HG03520 (cell line): ENCODE measurements at regions not wholly inside any gene's neighbourhood (a gene's known extent, or its start where the extent isn't known, plus 50 kb on each side); places are given as distances from the start of the nearest gene placed in this dataset.
A peak's percentile ranks its signal among the peaks of the same experiment; 100 is the strongest.

Experiments
- ATAC-seq: cut with Tn5 transposase; IDR thresholded peaks from one replicate; pipeline ENCODE4 v1.9.1; 2021; ENCODE audit warnings: mild to moderate bottlenecking, moderate library complexity; ENCODE audit not compliant: unreplicated experiment

DNA sequence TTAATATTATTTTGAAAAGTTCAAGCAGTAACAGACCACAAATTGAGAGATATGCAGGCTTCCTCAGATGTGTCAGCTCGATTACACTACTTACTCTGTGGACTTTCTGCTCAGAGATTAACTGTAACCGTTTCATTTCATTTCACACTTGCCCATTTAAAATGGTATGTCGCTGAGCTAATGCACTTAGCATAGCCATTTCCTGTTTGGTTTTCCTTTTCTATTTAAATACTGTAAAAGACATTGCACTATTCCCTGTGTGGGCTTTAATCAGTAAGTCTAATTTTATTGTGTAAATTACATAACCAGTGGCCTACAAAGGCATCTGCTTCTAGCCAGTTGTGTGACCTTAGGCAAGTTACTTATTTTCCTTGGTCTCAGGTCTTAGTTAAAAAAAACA, 237.6 kb downstream of the LACC1 start:
- no peak for ATAC-seq

DNA sequence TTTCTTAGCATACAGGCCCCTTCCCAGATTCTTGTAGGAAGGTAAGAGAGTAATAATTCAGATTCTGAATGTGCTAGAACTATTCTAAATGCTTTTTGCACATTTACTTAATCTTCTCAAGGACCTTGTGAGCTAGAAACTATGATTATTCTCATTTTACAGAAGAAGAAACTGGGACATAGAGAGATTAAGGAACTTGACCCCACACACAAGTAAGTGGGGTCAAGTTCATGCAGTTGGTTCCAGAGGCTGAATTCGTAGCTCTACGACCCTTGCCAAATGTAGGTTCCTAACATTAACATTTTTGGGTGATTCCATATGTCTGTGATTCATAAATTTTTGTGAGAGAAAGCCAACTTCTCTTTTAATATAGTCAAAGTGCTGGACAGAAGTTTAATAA, 238.1 kb downstream of the LACC1 start:
- no peak for ATAC-seq

DNA sequence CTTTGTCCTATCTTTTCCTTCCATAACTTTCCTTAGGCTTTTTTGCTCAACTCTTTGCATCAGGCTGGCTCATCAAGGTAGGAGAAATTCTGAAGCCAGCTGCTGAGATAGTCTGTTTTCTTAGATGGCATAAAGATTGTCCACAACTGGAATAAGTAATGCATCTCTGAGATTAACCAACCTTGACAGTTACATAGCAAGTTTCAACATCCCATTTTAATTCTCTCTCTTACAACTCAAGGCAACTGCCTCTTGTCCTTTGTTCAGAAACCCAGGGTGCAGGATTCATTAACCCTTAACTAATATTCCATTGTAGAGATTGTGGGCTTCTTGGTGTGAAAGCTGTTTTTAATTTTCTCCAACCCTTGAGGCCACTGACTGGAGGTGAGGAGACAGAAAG, 239.2 kb downstream of the LACC1 start:
- no peak for ATAC-seq

DNA sequence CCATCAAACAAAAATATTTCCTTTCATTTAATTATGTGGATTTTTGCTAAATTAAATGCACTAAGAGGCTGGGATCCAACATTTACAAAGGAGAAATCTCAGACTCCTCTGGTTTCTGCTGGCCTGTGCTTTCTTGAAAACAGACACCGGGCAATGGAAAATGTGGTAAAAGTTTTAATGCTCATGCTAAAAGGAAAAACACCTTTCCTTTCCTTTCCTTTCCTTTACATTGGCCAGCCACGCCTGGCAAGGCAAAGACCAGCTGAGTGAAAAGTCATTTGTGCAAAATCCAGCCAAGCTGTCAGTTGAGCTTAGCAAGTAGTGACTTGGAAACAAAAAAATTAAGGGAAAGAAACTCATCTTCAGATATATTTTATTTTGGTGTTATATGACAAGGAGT, 240.3 kb downstream of the LACC1 start:
- ATAC-seq = no peak

DNA sequence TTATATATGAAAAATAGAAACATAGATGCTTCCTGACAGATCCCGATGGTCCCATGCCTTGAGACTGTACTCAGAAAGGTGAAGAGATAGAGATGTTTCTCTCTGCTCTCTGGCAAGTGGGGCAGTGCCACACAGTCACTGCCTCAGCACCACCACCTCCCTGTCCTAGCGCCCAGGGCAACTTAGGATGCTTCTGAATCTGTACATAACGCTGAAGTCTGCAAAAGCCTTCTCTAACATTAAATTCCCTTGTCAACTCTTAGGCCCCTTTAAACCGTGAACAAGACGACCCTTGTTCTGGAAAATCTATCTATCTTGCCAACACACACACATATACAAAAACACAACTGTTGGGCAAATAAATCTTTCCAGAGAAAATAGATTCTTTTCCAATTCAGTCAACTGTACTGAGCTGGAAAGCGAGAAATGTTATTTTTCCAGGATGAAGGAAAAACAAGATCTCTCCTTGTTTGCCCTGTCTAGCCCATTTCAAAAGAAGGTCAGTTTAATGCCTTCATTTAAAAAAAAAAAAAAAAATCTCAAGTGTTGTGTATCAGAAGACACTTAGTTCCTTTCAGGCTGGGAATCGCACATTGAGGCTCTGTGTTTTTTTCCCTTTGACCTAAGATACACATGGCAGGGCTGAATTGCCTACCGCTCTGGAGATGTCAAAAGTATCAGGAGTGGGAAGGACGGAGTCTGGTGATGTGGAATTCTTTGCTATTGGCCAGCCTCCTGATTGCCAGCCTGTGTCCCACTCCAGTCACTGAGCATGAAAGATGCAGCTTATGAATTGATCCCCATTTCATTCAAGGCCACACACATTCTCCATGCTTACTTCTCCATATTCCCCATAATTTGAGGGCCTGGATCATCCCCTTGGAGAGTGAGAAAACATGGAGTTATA, 241.4 kb downstream of the LACC1 start:
- no peak for ATAC-seq

DNA sequence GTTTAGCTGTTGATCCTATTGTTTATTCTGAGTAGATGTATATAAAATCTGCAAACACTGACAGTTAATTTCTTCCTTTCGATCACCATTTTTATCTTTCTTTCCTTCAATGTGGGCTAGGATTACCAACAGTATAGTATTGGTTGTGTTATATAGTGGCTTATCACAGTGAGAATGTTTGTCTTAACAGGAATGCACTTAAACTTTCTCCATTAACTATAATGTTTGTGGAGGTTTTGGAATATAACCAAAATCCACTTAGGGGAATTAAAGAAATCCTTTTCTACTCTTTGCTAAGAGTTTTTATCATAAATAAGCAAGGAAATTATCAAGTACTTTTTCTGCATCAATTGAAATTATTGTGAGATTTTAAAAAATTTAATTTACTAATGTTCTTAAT, 244.6 kb downstream of the LACC1 start:
- ATAC-seq = no peak

DNA sequence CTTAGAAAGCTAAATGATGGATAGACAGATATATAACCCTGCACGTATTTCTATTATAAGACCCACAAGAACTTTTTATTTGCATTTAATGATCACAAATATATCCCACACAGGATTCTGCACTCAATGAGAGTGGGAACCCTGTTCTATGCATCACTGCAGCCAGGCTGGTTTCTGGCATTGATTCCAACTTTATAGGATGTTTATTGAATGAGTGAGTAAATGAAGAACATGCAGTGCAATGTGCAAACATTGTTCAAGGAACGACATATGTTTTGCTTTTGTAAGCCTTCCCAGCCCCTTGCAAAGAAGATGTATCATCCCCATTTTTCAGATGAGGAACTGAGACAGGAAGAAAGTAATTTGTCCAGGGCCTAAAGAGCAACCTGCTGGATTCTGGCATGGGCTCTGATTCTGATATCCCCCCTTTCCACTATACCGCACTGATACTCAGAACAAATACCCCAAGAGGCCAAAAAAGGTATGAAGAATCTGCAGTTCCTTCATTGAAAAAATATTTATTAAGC, 246.3 kb downstream of the LACC1 start:
- no peak for ATAC-seq

DNA sequence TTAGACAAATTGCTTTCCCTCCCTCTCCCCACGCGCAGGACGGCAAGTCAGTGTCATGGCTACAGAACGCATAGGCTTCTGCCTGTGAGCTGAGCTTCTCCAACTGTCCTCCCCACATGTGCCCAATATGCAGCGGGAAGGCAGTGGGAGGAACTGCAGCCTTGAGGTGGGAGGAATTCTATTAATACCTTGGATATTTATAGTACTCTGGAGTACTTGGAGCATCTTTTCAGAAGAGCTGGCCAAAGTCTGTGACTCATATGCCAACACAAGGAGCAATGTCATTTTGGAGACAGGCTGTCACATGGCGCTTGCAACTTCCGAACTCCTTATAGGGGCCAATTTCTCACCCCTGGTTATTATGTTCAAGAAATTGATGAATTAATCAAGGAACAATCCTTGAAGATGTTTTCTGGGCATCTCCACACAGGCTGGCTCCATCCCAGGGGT, 245.0 kb upstream of the SERP2 start:
- ATAC-seq = no peak

DNA sequence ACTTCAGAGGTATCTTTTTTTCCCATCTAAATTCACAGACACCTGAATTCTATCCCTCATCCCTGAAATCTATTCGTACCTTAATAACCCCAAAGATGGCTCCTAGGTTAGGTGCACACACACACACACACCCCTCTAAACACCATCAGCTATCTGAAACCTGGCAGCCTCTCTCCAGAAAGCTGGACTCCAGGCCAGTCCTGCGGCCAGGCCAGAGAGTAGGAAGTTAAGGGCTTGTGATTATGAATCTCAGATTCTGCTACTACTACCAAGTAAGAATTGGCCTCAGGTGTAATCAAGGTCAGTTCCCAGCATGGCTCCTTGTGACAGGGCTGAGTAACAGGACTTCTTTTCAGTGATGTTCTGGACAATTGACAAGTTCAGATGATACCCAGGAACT, 244.2 kb upstream of the SERP2 start:
- ATAC-seq = no peak

DNA sequence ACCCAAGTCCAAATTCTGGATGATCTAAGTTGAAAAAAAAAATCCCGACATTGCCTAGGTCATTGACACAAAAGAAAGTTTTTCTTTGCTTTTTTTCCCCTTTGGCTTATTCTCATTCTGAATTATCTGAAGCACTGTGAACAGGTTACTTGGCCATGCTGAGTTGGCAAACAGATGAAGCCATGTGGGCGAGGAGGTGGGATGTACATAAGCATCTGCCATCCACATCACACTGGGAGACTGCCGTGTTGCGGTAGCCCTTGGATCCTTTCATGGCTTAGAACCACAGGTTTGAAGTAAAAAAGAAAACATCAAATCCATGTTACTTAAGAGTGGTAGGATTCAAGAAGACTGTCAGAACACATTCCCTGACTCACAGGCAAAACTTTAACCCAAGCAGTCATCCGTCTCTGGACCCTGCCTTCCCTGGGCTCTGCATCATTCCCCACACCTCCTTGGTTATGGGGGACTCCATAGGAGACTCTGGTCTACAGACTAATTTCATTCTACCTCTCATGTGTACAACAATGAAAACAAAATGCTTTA, 242.5 kb upstream of the SERP2 start:
- no peak for ATAC-seq

DNA sequence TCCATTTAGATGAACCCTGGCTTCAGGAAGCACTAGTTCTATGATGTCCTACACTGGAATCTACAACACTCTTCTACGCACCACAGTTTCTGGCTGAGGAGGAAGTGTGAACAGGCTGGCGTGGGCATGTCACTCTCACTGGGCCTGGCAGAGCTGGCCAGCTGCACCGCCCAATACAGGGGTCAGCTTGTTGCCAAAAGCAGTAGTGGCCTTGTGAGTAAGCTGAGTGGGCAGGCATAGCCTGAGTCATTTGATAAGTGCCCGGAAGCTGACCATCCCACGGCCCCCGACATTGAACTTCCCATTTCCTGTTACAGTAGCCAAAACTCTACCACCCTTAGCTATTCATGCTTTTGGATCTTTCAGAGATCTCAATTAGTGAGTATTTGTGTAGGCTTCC, 240.9 kb upstream of the SERP2 start:
- ATAC-seq = no peak

DNA sequence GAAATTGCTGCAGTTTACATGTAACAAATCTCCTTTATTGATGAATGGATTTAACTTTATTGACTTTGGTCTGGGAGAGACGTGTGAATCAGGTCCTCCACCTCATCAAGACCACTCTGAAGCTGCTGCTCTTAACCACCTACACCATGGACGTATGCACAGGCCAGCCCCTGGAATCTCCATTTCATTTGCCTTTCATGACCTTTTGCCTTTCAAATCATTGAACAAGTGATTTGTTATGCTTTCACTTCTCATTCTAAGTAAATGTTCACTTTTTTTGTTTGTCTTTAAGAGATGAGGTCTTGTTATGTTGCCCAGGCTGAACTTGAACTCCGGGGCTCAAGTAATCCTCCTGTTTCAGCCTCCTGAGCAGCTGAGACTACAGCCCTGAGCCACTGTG, 240.0 kb upstream of the SERP2 start:
- no peak for ATAC-seq

DNA sequence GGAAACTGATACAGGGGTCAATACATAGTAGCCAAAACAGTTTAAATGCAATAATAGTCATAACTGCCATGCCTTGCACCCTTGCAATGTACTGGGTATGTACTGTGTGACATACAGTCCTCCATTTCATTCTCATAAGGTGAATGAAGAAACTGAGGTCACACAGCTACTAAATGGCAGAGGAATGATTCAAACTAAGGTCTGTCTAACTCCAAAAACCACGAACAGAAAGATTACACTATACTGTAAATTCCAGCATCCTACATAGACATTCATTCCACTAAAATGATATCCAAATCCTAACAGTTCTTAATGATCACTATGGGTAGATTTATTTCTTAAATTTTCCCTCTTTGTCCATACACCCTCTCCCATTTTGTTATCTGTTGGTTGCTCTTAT, 238.1 kb upstream of the SERP2 start:
- no peak for ATAC-seq

DNA sequence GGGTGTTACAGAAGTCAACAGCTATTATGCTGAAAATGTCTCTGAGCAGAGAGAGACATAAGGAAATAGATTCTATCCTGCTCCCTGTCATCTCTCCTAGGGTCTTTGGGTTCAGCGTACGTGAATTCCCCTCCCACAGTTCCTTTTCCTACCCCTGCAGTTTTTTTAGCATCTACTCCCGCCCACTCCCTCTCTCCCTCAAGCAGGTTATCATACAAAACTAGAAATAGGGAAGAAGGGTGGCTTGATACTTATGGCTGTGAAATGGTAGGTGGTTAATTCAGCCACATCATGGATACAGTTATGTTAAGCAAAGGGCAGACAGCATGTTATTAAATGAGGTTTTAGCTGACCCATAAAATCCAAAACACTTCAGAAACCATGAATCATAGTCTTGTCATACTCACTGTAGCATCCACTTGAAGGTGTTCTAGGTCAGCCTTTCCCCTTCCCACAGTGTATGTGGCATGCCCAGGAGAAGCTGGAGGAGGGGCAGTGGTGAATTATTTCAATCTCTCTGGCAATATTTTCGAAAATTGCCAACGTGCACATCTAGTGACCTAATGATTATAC, 236.8 kb upstream of the SERP2 start:
- no peak for ATAC-seq

DNA sequence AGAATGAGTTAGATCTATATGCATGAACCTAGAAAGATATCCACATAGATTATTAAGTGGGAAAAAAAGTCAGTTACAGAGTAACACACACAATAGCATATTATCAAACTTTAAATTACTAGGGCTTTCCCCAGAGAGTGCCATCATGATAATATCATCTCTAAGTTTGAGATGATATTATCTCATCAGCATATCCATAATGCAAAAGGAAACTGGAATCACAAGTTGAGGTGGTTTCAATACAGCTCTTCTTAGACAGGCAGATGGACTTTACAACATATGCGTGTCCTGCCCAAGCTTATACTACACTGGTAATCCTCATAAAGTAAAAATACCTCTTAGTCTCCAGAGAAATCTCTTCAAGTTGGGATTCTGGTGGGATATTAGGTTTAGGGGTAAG, 236.2 kb upstream of the SERP2 start:
- ATAC-seq = no peak

DNA sequence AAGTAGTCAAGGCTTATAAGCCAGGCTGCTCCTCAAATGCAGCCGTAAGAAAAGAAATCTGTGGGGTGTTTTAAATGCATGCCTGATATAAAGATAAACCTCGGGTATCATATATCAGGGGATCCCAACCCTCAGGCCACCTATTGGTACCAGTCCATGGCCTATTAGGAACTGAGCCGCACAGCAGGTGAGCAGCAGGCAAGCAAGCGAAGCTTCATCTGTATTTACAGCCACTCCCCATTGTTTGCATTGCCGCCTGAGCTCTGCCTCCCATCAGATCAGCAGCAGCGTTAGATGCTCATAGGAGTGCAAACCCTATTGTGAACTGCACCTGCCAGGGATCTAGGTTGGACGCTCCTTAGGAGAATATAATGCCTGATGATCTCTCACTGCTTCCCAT, 233.5 kb upstream of the SERP2 start:
- no peak for ATAC-seq

DNA sequence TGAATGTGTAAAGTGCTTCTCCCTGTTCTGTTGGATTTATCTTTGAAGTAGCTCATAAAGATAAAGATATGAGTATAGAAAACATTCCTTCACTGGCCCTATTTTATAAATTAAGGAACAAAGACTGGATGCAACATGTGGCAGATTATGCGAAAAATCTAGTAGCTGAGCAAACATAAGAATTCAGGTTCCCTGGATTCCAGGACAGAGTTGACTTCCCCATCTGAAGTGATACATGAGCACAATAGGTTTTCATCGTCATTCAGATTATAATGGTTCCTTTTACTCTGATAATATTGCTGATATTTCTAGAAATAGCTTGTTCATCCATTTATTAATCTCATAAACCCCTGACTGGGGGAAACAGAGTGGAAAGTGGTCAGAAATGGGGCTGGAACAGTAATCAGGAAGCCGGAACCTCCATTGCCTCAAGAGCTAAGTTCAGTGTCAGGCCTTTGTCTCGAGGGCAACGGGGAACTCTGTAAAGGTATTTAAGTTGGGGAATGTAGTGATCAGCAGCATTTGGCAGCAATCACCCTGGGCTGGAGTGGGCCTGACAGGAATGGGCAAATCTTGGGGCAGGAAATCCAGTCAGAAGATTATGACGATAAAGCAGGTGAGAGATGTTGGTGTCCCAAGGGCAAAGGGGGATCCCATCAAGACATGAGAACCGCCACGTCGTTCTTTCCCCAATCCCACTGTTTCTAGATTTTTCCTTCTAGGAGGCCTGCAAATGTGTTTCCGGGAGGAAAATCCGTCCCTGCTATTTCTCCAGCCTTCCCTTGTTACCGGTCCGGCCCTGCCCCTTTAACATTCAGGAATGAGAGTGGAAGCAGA, 232.5 kb upstream of the SERP2 start:
- no peak for ATAC-seq

DNA sequence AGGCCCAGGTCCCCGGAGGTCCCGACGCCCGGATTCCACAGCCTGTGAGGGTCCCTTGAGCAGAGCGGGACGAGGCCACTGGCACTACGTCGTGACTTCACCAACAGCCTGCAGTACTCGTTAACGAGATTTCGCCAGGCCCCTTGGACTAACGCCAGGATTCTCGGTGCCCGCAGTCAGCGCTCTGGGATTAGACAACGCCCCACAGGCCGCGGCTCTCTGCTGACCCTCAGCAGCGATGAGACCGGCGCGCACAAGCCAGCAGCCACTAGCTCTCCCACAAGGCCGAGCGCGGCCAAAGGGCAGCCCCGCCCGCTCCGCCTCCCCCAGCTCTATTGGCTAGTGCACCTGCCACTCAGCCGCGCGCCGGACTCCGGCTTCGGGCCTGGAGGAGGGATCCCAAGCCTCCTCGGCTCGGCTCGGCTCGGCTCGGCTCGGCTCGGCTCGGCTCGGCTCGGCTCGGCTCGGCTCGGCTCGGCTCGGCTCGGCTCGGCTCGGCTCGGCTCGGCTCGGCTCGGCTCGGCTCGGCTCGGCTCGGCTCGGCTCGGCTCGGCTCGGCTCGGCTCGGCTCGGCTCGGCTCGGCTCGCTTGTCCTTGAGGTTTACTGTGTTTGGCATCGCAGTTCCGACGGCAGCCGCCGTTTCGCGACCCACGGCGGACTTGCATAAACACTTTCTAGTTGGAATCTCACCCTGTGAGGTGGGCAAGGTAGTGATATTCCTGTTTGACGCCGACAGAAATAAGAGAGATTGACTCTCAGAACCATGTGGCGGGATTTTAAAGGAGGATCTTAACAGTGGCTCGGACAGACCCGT, 231.7 kb upstream of the SERP2 start:
- ATAC-seq = peak; percentile 100

DNA sequence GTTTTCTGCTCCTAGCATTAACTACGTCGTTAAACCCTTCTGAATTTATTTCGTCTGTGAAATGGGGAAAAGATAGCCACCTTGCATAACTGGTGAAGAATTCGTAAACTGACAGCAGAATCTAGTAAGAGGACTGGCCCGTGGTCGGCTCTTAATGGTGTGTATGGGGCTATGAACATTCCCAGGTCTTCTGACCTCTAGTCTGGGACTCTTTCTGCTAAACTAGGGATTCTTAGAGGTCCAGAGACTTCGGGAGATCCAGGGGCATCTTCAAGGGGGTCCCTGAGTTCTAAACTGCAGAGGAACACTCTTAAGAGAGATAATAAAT, 231.1 kb upstream of the SERP2 start:
- no peak for ATAC-seq

DNA sequence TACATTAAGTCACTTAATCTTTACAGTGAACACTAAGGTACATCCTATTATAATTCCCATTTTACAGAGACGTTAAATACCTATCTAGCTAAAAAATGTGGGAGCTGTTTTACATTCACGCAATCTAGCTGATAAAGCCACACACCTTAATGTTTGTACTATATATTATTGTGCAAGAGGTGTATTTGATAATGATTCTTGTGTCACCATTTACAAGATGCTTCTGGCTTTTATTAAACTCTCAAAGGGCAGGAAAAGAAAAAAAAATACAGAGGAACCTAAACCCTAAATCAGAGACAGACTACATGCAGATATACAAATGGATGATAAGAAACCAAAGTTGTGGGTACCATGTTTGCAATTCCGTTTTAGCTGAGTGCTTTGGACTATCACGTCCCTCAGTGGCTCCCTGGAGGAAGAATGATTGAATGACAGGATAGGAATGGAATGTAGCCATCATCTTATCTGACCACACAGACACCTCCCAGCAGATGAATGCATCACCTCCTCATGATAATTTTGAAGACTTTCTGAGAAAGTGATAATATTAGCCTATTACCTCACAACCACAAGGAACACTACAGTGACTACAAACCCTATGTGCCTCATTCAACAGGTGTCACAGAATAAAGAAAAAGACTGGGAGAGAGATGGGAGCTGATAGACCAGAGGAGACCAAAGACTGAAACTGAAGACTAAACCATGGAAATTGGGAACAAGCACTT, 230.5 kb upstream of the SERP2 start:
- ATAC-seq = no peak
